NCI-H82 treated with DMSO at 0.1 percent for 48 hours (cell line): ENCODE measurements at regions not wholly inside any gene's neighbourhood (a gene's known extent, or its start where the extent isn't known, plus 50 kb on each side); places are given as distances from the start of the nearest gene placed in this dataset.

Experiments
- DNase-seq: peaks from one replicate; lab custom pipeline; 2025; ENCODE audit not compliant: unreplicated experiment; lab: John Stamatoyannopoulos, UW

GRCh38 chr12:30251546-30251945, 444.1 kb downstream of the IPO8 start:
- DNase-seq, result no peak

DNA sequence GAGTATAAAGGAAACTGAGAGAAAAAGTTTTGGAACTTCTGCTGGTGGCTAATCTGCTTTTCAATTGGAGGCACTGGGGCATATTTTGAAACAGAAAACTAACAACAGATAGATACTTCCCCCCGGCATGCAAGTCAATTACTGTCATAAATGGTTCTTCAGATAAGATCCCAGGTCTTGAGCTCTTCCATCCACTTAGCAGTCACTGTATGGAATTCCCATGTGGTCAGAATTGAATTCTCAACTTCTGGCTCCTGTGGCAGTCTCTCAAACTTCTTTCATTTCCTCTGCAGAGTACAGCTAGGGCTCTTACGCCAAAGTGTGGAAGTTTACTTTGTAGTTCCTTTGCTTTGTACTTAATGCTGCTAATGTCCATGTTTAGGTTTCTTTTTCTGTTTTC, 452.2 kb downstream of the IPO8 start:
- no peak for DNase-seq

DNA sequence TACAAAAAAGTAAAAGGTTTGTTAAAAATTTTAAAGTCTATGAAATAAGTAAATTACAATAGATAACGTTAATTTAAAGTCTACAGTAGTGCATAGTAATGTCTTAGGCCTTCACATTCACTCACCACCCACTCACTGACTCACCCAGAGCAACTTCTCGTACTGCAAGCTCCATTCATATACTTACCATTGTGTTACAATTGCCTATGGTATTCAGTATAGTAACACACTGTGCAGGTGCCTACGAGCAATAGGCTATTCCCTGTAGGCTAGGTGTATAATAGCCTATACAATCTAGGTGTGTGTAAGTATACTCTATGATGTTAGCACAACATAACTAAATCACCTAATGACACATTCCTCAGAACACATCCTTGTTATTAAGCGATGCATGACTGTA, 435.3 kb upstream of the TMTC1 start:
- DNase-seq, result no peak

DNA sequence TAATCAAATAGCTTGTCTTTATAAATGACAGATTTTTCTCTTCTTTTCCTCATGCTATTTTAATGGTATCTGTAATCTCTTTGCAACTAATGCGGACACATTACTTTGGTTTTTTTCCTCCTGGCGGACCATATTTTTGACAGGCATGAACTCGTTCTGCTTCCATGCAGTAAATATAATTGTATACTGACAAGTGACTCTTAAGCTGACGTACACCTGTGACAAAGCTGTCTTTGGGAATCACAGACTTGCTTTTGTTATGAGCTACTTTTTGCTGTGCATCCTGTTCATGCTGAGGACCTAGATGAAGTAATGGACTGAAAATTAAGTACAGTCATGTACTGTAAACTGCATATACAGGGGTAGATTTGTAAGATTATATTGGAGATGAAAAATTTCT, 434.3 kb upstream of the TMTC1 start:
- DNase-seq, result no peak

DNA sequence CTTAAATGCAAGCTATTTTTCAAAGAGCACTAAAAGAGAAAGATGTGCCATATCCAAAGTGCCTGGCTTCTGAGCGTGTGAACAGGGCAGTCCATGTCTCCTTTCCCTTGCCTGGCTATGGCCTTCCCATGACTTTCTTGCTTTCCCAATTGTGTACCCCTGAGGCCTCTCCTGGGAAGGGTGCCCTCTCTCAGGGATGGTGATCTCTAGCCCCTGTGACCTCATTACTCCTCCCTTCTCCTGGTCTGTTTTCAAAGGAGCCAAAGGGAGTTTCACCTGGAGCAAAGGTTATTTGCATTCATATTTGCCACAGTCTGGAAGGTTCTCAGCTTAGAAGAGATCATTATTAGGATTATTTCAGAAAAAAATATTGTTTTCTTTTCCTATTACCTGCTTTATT, 429.4 kb upstream of the TMTC1 start:
- no peak for DNase-seq

DNA sequence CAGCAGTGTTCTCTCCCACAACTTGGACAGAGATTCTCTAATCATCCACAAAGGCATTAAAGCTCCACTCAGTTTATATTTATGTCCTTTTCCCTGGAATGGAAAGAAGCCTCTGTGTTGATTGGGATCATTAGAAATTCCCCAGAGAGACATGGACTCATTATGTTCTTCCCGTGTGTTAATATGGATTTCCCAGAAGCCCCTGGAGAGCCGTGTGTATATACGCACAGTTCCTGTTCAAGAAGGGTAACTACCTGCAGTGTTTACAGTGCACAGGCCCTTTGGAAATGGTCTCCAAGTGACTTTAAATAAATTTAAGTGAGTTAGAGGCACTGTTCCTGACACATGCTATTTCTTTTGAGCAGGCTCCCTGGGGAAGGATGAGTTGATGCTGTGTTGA, 428.0 kb upstream of the TMTC1 start:
- no peak for DNase-seq

DNA sequence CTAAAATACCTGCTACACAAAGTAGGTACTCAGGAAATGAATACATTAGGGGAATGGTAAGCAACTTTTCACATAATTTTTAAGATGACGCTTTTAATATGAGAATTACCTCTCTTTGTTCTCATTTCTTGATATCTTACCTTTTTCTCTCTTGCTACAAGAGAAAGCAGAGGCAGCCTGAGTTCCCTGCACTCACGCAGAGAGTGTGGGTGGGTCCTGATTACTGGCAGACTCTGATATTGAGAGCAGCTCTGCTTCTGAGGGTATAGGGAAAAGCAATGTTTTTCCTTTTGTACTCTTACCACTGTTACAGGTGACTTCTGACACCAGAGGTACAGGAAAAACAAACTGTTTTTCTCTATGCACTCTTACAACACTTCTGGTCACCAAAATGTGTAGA, 420.2 kb upstream of the TMTC1 start:
- no peak for DNase-seq

DNA sequence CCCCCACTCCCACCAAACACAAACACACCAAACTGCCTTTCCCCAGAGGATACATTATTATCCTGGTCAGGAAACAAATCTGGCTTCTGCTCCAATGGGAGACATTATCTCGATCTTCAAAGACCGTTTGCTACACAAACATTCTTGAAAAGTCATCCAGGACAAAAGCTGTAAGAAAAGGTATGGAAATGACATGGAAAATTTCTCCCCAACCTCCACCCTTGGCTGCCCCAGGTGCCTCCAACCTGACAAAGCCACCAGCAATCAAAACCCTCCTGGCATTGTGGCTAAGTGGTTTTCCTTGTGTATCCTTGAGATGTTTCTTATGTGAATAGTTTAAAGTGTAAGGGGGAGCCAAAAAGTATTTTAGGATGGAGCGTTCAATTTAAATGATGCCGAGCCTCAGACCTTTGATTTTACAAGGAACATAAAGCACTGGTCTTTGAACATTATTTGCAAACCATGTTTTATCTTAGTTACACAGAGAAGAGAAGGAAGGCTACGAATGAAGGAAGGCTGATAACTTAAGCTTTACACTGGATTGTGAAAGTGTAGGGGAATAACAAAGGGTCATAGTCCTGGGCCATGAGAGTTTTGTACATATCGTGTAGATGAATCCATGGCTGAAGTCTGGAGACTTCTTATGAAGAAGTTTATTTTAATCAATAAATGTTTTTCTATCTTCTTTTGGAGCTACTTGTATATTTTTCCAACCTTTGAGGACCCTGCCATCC, 418.9 kb upstream of the TMTC1 start:
- DNase-seq, result no peak

- DNase-seq, result no peak
These were observed 417.8 kb upstream of the TMTC1 start for GRCh38 chr12:30201301-30202160.

DNA sequence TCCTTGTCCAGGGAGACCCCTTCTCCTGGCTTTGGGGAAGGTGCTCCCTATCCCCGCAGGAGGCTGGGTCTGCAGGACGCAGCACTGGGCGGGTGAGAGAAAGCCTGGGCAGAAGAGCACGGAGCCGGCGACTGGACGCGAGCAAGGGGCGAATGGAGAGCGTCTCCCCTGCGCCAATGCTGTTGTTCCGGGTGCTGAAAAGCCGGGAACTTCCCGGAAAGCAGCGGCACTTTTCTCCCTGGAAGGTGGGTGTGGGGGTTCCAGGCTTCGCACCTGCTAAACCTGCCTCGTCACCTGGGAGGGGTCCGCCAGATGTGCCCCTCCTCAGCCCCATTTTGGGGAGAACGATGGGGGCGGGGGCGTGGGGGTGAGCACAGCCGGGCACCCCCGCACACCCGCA, 417.1 kb upstream of the TMTC1 start:
- no peak for DNase-seq

GRCh38 chr12:30197392-30198057, 413.8 kb upstream of the TMTC1 start:
- no peak for DNase-seq

DNA sequence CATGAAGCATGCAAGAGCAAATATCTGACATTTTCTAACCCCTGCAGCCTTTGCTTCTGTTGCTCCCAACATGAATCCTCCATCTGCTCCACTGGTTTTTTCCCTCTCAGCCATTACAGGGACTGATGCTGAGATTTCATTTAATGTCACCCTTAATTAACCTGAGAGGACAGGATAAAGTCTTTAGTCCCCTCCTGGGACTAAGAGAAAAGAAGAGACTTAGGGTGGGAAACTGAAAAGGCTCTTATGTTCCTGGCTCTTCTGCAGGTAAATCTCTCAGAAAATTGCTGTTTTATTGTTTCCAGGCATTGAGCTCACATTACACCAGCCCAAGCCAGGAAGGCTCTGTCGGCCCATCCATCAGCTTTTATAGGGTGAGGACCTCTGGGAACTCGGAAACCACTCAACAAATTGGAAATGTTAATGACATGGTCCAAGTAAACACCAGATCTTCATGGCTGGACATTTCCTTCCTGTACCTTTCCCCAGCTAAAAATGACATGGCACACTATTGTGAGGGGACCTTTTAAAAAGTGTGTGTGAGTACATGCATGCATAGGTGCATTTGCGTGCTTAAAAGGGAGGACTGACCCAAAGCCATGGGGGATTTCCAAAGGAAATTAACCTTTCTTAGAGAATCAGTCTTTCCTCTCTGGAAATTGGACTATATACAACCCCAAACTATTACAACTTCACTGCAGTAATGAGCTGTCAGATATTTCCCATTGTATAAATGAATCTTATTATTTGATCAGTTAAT, 408.1 kb upstream of the TMTC1 start:
- no peak for DNase-seq

GRCh38 chr12:30188602-30189326, 405.0 kb upstream of the TMTC1 start:
- DNase-seq, result no peak

DNA sequence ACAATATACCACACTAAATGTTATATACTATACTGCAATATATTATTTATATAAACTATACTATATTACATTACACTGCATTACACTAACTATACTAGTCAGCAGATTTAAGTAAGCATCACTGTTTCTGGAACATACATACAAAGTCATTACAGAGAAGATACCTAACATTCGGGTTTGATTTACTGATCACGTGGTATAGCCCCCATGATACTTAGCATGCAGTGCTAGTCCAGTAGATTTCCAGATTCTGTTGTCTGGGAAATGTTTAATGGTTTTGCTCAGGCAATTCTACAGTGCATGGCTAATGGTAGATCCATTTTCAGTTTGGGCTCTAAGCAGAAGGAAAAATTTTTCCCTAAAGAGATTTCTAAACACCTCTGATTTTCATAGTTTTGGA, 403.7 kb upstream of the TMTC1 start:
- no peak for DNase-seq

DNA sequence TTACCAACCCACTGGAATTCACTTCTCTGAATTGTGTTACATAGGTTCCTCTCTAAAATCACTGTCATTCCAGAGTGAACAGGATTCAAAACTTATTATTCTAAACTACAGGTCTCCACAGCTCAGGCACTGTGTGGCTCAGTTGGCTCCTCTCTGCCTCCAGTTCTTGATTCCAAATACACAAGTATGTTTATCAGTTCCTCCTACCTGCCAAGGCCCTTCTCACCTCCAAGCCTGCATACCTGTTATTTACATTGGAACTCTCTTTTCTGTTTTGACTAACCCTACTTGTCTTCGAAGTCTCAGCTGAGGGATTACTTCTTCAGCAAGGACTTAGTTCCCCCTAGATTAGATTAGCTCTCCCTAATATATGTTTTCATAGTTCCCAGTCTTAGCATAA, 397.6 kb upstream of the TMTC1 start:
- no peak for DNase-seq

- no peak for DNase-seq
These were observed 396.9 kb upstream of the TMTC1 start for GRCh38 chr12:30180602-30181001.

GRCh38 chr12:30178916-30179315, 395.2 kb upstream of the TMTC1 start:
- DNase-seq, result peak; percentile 42

GRCh38 chr12:30169839-30170591, 386.3 kb upstream of the TMTC1 start:
- no peak for DNase-seq

GRCh38 chr12:30166006-30166795, 382.5 kb upstream of the TMTC1 start:
- no peak for DNase-seq
